SU-DHL-6 (cell line): ENCODE measurements at regions not wholly inside any gene's neighbourhood (a gene's known extent, or its start where the extent isn't known, plus 50 kb on each side); places are given as distances from the start of the nearest gene placed in this dataset.

Experiments used
- H2AFZ ChIP-seq: fragments of 200-600 bp; sonication (generic); 2 replicates; pipeline ENCODE4 v1.6.1; 2014; ENCODE audit warnings: low read depth, mild to moderate bottlenecking, moderate library complexity, mixed read lengths, antibody characterized with exemption, low read length; ENCODE audit not compliant: severe bottlenecking
- H3F3A ChIP-seq: fragments of 200-600 bp; shearing (Covaris generic); 2 replicates; pipeline ENCODE4 v1.6.0; 2016; ENCODE audit warnings: antibody characterized with exemption, mild to moderate bottlenecking; ENCODE audit not compliant: insufficient read depth
- H3K27ac ChIP-seq: fragments of 200-600 bp; sonication (generic); 2 replicates; pipeline ENCODE4 v1.5.1; 2016; ENCODE audit warnings: low read depth, mild to moderate bottlenecking, low read length, moderate library complexity, mixed read lengths
- H3K27me3 ChIP-seq: fragments of 200-600 bp; sonication (generic), shearing (Covaris generic); 2 replicates; pipeline ENCODE4 v1.6.0; 2014; ENCODE audit warnings: mild to moderate bottlenecking, low read length
- H3K36me3 ChIP-seq: fragments of 200-600 bp; sonication (generic); 2 replicates; pipeline ENCODE4 v1.6.1; 2014; ENCODE audit warnings: mild to moderate bottlenecking, low read length, mixed read lengths
- H3K4me2 ChIP-seq: fragments of 300-600, 200-600 bp; shearing (Covaris generic), sonication (generic); 2 replicates; pipeline ENCODE4 v1.6.0; 2014; ENCODE audit warnings: low read length, low read depth, mild to moderate bottlenecking; ENCODE audit not compliant: poor library complexity, severe bottlenecking
- H3K4me3 ChIP-seq: fragments of 200-600 bp; sonication (generic); 2 replicates; pipeline ENCODE4 v1.5.1; 2014; ENCODE audit warnings: antibody characterized with exemption, low read length, mild to moderate bottlenecking, mixed read lengths; ENCODE audit not compliant: insufficient read depth, poor library complexity, severe bottlenecking
- H3K79me2 ChIP-seq: fragments of 200-600 bp; sonication (generic); 2 replicates; pipeline ENCODE4 v1.6.1; 2014; ENCODE audit warnings: mild to moderate bottlenecking, low read length, moderate library complexity; ENCODE audit not compliant: insufficient read depth
- H3K9ac ChIP-seq: fragments of 200-600 bp; sonication (generic); 2 replicates; pipeline ENCODE4 v1.7.0; 2014; ENCODE audit warnings: mild to moderate bottlenecking, low read length
- H3K9me2 ChIP-seq: fragments of 200-600 bp; sonication (generic); replicated peaks from 2 replicates; pipeline ENCODE4 v1.6.1; 2014; ENCODE audit warnings: low read length; ENCODE audit not compliant: insufficient read depth
- H3K9me3 ChIP-seq: fragments of 200-600 bp; sonication (generic); 2 replicates; pipeline ENCODE4 v1.6.1; 2014; ENCODE audit warnings: low read length, mixed read lengths; ENCODE audit not compliant: insufficient read depth
- H4K20me1 ChIP-seq: fragments of 200-600 bp; sonication (generic); 2 replicates; pipeline ENCODE4 v1.6.1; 2014; ENCODE audit warnings: low read depth, mild to moderate bottlenecking, antibody characterized with exemption, low read length, moderate library complexity, mixed read lengths
- CTCF ChIP-seq: fragments of 200-600 bp; sonication (generic); IDR thresholded peaks from one replicate; pipeline ENCODE4 v1.5.1; 2017; ENCODE audit warnings: antibody characterized with exemption, mild to moderate bottlenecking, low read length, moderate library complexity; ENCODE audit not compliant: insufficient read depth, poor library complexity, severe bottlenecking
- EZH2phosphoT487 ChIP-seq: fragments of 200-600 bp; sonication (generic), shearing (Covaris generic); conservative IDR thresholded peaks from 2 replicates; pipeline ENCODE4 v1.6.1; 2018; ENCODE audit warnings: mild to moderate bottlenecking, antibody characterized with exemption, low read length, moderate library complexity, mixed read lengths

DNA sequence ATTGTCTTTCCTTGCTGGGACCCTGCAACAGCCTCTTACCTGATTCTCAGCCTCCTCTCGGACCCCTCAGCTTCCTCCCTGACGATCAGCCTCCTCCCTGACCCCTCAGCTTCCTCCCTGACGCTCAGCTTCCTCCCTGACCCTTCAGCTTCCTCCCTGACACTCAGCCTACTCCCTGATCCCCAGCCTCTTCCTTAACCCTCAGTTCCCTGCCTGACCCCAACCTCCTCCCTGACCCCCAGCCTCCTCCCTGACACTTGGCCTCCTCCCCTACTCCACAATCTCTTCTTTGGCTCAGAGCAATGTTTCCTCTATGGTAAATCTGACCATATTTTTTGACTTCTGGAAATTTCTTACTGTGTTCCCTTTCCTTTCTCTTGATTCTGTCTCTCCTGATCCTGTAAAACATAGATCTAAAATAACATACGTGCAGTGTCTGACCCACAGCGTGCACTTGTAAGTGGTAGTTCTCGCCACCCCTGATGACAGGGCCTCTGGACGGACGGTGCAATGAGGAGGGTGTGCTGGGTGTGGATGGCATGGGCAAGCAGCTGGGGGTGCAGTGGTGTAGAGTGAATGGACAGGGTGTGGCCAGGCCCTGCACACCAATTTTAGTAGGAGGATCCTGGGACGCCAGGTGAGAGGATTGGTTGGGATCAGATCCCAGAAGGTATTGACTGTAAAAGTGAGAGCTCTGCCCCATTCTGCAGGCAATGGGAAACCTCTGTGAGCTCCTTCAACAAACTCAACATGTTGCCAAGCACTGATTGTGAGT is 264.1 kb downstream of the FOXD2 start:
- Histone ChIP-seq H3F3A (no peaks in the 10 kb centered on the region), H3K27me3 (no peaks in the 10 kb centered on the region), H4K20me1 (no peaks in the 10 kb centered on the region), H3K9me2 (no peaks in the 10 kb centered on the region), H3K79me2 (no peaks in the 10 kb centered on the region), H3K9me3 (no peaks in the 10 kb centered on the region), H3K9ac (no peak overlapping the region), H2AFZ (no peak overlapping the region), H3K4me2 (no peak overlapping the region), H3K36me3 (no peaks in the 10 kb centered on the region), H3K4me3 (no peak overlapping the region), H3K27ac (no peak overlapping the region)
- TF ChIP-seq EZH2phosphoT487 (no peak), CTCF (no peak)

DNA sequence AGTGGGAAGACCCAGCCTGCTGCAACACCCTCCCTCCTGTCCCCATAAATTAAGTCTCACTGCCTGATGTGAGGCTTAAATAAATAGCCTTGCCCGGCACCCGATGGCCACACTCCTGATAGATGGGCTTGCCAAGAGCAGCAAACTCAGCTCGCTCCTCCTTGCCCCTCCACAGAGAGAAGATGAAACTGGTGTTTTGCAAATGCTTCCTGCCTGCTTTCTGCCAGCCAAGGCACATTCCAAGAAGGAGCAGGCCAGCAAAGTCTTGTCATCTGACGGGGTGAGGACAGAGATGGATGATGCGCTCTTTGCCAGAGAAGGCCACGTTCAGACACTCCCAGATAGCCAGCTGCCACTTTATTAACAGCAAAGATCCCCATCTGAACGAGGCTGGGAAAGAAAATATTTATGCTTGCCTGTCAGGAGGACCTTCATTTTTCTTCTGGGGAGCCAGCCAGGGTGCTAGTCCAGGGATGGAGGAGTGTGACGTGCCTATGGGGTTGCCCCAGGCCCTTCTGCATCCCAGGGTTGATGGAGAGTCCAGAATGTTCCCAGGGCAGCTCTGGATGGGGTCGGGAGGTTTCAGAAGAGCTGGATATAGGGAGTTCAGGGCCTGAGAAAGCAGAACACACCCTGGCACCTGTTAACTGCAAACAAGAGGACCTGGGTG is 265.4 kb downstream of the FOXD2 start:
- no peak overlapping the region for H3K4me2 ChIP-seq
- H3F3A ChIP-seq, result no peaks in the 10 kb centered on the region
- TF ChIP-seq EZH2phosphoT487, result no peak
- no peak for TF ChIP-seq CTCF
- no peaks in the 10 kb centered on the region for H3K9me3 ChIP-seq
- H3K27me3 ChIP-seq, result no peaks in the 10 kb centered on the region
- no peak overlapping the region for H2AFZ ChIP-seq
- no peaks in the 10 kb centered on the region for H3K79me2 ChIP-seq
- H3K9ac ChIP-seq, result no peak overlapping the region
- H3K4me3 ChIP-seq, result no peak overlapping the region
- no peaks in the 10 kb centered on the region for H4K20me1 ChIP-seq
- no peaks in the 10 kb centered on the region for H3K9me2 ChIP-seq
- H3K36me3 ChIP-seq, result no peaks in the 10 kb centered on the region
- no peak overlapping the region for H3K27ac ChIP-seq

DNA sequence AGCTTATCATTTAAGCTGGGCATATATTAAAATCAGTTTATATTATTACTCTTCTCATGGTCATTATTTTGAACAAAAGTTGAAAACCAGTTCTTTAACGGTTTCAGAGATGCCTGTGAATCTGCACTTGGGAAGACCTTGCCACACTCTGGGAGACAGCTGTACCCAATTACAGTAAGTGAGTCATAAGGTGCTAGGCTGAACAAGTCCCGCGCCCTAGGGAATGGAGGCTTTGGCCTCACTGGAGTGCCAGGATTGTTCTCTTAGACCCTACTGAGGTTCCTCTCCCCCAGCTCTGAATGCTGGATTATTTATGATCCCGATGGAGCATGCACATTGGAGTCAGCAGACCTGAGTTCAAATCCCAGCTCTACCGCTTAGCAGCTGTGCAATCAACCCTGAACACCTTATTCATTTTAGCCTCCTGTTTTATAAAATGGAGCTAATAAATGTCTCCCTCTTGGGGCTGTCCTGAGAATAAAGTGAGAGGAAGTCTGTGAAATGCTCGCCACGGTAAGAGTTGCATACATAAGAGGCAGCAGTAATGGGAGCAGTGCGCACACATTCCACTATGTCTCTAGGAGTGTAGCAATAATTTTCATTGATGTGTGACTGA is 266.2 kb downstream of the FOXD2 start:
- Histone ChIP-seq H4K20me1 (no peaks in the 10 kb centered on the region), H3K27ac (no peak overlapping the region), H3K36me3 (no peaks in the 10 kb centered on the region), H3K27me3 (no peaks in the 10 kb centered on the region), H3F3A (no peaks in the 10 kb centered on the region), H3K4me2 (no peak overlapping the region), H3K4me3 (no peak overlapping the region), H3K79me2 (no peaks in the 10 kb centered on the region), H3K9me3 (no peaks in the 10 kb centered on the region), H3K9ac (no peak overlapping the region), H3K9me2 (no peaks in the 10 kb centered on the region), H2AFZ (no peak overlapping the region)
- TF ChIP-seq CTCF, result no peak
- TF ChIP-seq EZH2phosphoT487, result no peak
